ENCODE measurements at regions not wholly inside any gene's neighbourhood (a gene's known extent, or its start where the extent isn't known, plus 50 kb on each side); places are given as distances from the start of the nearest gene placed in this dataset.

DNA sequence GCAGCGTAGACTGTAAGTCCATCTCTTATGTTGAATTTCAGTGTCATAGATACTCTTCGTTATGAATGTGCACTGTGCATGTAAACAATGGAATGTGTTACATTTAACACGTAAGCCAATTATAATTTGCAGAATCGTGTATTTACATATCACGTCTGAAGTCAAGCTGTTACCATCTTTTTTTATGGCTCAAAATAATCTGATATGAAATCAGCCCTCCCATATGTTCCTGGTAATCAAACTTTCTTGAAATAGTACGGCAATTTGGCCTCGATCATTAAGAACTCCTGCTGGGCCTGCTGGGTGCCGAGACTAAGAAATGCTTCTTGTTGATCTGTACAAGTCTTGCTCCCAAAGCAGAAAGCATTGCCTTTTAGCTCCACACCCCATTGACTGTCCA is 89.6 kb upstream of the DOK5 start:
- Histone ChIP-seq H3K36me3 (ENCODE audit: insufficient read depth, low read length) (no peaks in the 10 kb centered on the region), H3K9ac (ENCODE audit: low read length) (no peak overlapping the region), H3F3A (ENCODE audit: insufficient read depth, low read length, poor library complexity, severe bottlenecking) (no peaks in the 10 kb centered on the region), H3K4me2 (ENCODE audit: low read length) (no peak overlapping the region), H3K9me3 (ENCODE audit: low read length) (no peaks in the 10 kb centered on the region), H3K4me3 (ENCODE audit: low read length) (no peak overlapping the region), H2AFZ (ENCODE audit: low read depth, low read length) (no peak overlapping the region), H4K20me1 (ENCODE audit: insufficient read depth) (no peaks in the 10 kb centered on the region), H3K9me2 (ENCODE audit: insufficient read depth, low read length) (no peaks in the 10 kb centered on the region), H3K79me2 (replicated peaks; ENCODE audit: insufficient read depth, low read length) (no peaks in the 10 kb centered on the region), H3K27me3 (ENCODE audit: insufficient read depth, low read depth, low read length) (no peaks in the 10 kb centered on the region), H3K27ac (ENCODE audit: low read length) (no peak overlapping the region)
- TF ChIP-seq MXI1 (conservative IDR thresholded peaks at IDR 0.05; ENCODE audit: poor library complexity, severe bottlenecking) (no peak), EP300 (conservative IDR thresholded peaks at IDR 0.05; ENCODE audit: poor library complexity, severe bottlenecking) (no peak), POLR2AphosphoS5 (IDR thresholded peaks at IDR 0.05) (no peak), RAD21 (conservative IDR thresholded peaks at IDR 0.05) (no peak), TAF1 (IDR thresholded peaks at IDR 0.05; ENCODE audit: low read depth) (no peak), SMC3 (conservative IDR thresholded peaks at IDR 0.05; ENCODE audit: poor library complexity) (no peak), EZH2 (IDR thresholded peaks at IDR 0.05; ENCODE audit: borderline replicate concordance, insufficient read depth, low read length, poor library complexity, severe bottlenecking) (no peak)
- TF ChIP-seq, protein P1, sequence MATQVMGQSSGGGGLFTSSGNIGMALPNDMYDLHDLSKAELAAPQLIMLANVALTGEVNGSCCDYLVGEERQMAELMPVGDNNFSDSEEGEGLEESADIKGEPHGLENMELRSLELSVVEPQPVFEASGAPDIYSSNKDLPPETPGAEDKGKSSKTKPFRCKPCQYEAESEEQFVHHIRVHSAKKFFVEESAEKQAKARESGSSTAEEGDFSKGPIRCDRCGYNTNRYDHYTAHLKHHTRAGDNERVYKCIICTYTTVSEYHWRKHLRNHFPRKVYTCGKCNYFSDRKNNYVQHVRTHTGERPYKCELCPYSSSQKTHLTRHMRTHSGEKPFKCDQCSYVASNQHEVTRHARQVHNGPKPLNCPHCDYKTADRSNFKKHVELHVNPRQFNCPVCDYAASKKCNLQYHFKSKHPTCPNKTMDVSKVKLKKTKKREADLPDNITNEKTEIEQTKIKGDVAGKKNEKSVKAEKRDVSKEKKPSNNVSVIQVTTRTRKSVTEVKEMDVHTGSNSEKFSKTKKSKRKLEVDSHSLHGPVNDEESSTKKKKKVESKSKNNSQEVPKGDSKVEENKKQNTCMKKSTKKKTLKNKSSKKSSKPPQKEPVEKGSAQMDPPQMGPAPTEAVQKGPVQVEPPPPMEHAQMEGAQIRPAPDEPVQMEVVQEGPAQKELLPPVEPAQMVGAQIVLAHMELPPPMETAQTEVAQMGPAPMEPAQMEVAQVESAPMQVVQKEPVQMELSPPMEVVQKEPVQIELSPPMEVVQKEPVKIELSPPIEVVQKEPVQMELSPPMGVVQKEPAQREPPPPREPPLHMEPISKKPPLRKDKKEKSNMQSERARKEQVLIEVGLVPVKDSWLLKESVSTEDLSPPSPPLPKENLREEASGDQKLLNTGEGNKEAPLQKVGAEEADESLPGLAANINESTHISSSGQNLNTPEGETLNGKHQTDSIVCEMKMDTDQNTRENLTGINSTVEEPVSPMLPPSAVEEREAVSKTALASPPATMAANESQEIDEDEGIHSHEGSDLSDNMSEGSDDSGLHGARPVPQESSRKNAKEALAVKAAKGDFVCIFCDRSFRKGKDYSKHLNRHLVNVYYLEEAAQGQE (IDR thresholded peaks at IDR 0.05; ENCODE audit: borderline replicate concordance) = no peak
- TF ChIP-seq, protein P2, sequence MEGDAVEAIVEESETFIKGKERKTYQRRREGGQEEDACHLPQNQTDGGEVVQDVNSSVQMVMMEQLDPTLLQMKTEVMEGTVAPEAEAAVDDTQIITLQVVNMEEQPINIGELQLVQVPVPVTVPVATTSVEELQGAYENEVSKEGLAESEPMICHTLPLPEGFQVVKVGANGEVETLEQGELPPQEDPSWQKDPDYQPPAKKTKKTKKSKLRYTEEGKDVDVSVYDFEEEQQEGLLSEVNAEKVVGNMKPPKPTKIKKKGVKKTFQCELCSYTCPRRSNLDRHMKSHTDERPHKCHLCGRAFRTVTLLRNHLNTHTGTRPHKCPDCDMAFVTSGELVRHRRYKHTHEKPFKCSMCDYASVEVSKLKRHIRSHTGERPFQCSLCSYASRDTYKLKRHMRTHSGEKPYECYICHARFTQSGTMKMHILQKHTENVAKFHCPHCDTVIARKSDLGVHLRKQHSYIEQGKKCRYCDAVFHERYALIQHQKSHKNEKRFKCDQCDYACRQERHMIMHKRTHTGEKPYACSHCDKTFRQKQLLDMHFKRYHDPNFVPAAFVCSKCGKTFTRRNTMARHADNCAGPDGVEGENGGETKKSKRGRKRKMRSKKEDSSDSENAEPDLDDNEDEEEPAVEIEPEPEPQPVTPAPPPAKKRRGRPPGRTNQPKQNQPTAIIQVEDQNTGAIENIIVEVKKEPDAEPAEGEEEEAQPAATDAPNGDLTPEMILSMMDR (IDR thresholded peaks at IDR 0.05; ENCODE audit: poor library complexity, severe bottlenecking) = no peak

DNA sequence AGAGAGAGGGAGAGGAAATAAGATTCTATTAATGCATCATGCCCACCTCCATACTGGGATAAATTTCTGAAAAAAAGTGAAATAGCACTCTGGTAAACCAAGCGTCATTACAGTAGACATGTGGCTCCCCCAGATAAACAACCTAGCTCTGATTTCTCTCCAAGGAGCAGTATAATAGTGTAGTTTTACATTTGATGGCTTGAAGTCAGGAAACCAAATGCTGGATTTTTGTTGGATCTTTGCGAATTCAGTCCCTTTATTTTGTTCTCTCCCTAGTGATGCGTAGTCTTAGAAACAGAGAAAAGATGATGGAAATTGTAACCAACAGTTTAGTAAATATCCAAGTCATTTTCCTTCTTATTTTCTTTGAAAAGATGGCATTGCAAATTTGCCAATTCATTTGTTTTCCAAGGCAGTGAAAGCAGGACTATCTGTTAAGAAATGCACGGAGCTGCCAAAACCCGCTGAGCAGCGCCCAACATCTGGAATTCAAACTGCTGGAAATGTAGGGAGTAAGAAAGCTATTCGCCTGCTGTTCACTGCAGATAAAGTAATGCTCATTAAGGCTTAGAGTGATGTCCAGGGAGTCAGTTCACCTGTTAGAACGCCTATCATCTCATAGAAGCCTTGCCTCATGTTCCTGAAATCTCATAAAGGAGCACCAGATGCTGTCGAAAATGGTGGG is 85.7 kb upstream of the DOK5 start:
- TF ChIP-seq MXI1 (conservative IDR thresholded peaks at IDR 0.05; ENCODE audit: poor library complexity, severe bottlenecking) (no peak), EZH2 (IDR thresholded peaks at IDR 0.05; ENCODE audit: borderline replicate concordance, insufficient read depth, low read length, poor library complexity, severe bottlenecking) (no peak), RAD21 (conservative IDR thresholded peaks at IDR 0.05) (no peak), EP300 (conservative IDR thresholded peaks at IDR 0.05; ENCODE audit: poor library complexity, severe bottlenecking) (no peak), POLR2AphosphoS5 (IDR thresholded peaks at IDR 0.05) (no peak), TAF1 (IDR thresholded peaks at IDR 0.05; ENCODE audit: low read depth) (no peak)
- Histone ChIP-seq H4K20me1 (ENCODE audit: insufficient read depth) (no peaks in the 10 kb centered on the region), H3K9ac (ENCODE audit: low read length) (no peak overlapping the region), H3K9me2 (ENCODE audit: insufficient read depth, low read length) (no peaks in the 10 kb centered on the region), H3K27me3 (ENCODE audit: insufficient read depth, low read depth, low read length) (no peaks in the 10 kb centered on the region), H3K4me2 (ENCODE audit: low read length) (no peak overlapping the region), H3K36me3 (ENCODE audit: insufficient read depth, low read length) (no peaks in the 10 kb centered on the region), H3K79me2 (replicated peaks; ENCODE audit: insufficient read depth, low read length) (no peaks in the 10 kb centered on the region), H3F3A (ENCODE audit: insufficient read depth, low read length, poor library complexity, severe bottlenecking) (no peaks in the 10 kb centered on the region), H3K4me3 (ENCODE audit: low read length) (no peak overlapping the region), H3K9me3 (ENCODE audit: low read length) (no peaks in the 10 kb centered on the region), H2AFZ (ENCODE audit: low read depth, low read length) (no peak overlapping the region), H3K27ac (ENCODE audit: low read length) (no peak overlapping the region)
